GM12878 (cell line): ENCODE measurements at regions not wholly inside any gene's neighbourhood (a gene's known extent, or its start where the extent isn't known, plus 50 kb on each side); places are given as distances from the start of the nearest gene placed in this dataset.

Experiments used
- ATAC-seq: fragments of 200-7000 bp; cut with Tn5 transposase; 3 replicates; pipeline ENCODE4 v1.9.1; 2020; ENCODE audit warnings: mild to moderate bottlenecking, moderate library complexity
- BruUV-seq: library from RNA; stranded (reverse); fragments of 400-500 nt; replicated peaks from 2 replicates; lab custom pipeline; 2021; lab: Mats Ljungman, UMichigan
- CTCF ChIA-PET: fragments of 300-600 bp; sonication (Branson Sonifier 250); formaldehyde crosslinking; extraction: SDS; loops from one replicate; lab custom pipeline; 2021; ENCODE audit warnings: inconsistent platforms; lab: Yijun Ruan, JAX
- POLR2A ChIA-PET: fragments of 350-600 bp; formaldehyde crosslinking; extraction: SDS; loops from one replicate; lab custom pipeline; 2021; ENCODE audit warnings: inconsistent platforms; lab: Charles Lee
- RAD21 ChIA-PET: fragments of 300-600 bp; sonication (Branson Sonifier 250); formaldehyde crosslinking; loops from one replicate; lab custom pipeline; 2023; ENCODE audit warnings: antibody characterized with exemption; ENCODE audit not compliant: unreplicated experiment; lab: Charles Lee
- SMC1A ChIA-PET: fragments of 300-600 bp; sonication (Branson Sonifier 250); formaldehyde crosslinking; loops from one replicate; lab custom pipeline; 2023; ENCODE audit not compliant: unreplicated experiment, uncharacterized antibody; lab: Charles Lee
- DNase-seq: peaks from one replicate; pipeline ENCODE4 v3.0.0-alpha.2; 2011; ENCODE audit warnings: low read depth, low spot score
- FAIRE-seq: peaks from 3 replicates; lab custom pipeline; 2011; peaks lifted over from hg19 to GRCh38; lab: Jason Lieb, UNC
- H2AFZ ChIP-seq: 2 replicates; pipeline ENCODE4 v1.6.0; 2011; ENCODE audit warnings: low read depth, low read length, control low read depth; ENCODE audit not compliant: control insufficient read depth
- H3K27ac ChIP-seq: 2 replicates; pipeline ENCODE4 v1.5.1; 2011; ENCODE audit warnings: control low read depth; ENCODE audit not compliant: control insufficient read depth, insufficient read depth
- H3K27me3 ChIP-seq, 2 experiments: replicated peaks in 1 of 2; 2 replicates each; pipeline versions ENCODE4 v1.6.0 to v1.6.1; 2011; ENCODE audit warnings: low read length in 1 of 2; ENCODE audit not compliant: control insufficient read depth in 2 of 2, insufficient read depth in 2 of 2
- H3K36me3 ChIP-seq, 2 experiments: 2 replicates each; pipeline ENCODE4 v1.5.1; 2011; ENCODE audit warnings: low read length in 1 of 2; ENCODE audit not compliant: control insufficient read depth in 2 of 2, insufficient read depth in 2 of 2
- H3K4me1 ChIP-seq: 2 replicates; pipeline ENCODE4 v1.6.1; 2011; ENCODE audit warnings: mild to moderate bottlenecking, low read length, moderate library complexity, mixed read lengths; ENCODE audit not compliant: control insufficient read depth, insufficient read depth
- H3K4me2 ChIP-seq: 2 replicates; pipeline ENCODE4 v1.6.0; 2011; ENCODE audit warnings: control low read depth; ENCODE audit not compliant: control insufficient read depth, insufficient read depth
- H3K4me3 ChIP-seq: fragments of 200-600 bp; sonication (generic); 2 replicates; pipeline ENCODE4 v1.5.1; 2016
- H3K79me2 ChIP-seq: 2 replicates; pipeline ENCODE4 v1.6.0; 2011; ENCODE audit warnings: low read length; ENCODE audit not compliant: control insufficient read depth, insufficient read depth
- H3K9ac ChIP-seq: 2 replicates; pipeline ENCODE4 v1.8.0; 2011; ENCODE audit warnings: low read length, control low read depth, mixed read lengths; ENCODE audit not compliant: control insufficient read depth, insufficient read depth
- H3K9me3 ChIP-seq: replicated peaks from 3 replicates; pipeline ENCODE4 v1.5.1; 2011; ENCODE audit warnings: mild to moderate bottlenecking, low read length; ENCODE audit not compliant: control insufficient read depth, insufficient read depth
- H4K20me1 ChIP-seq: 2 replicates; pipeline ENCODE4 v1.6.0; 2011; ENCODE audit not compliant: control insufficient read depth, insufficient read depth
- CBFB ChIP-seq: IDR thresholded peaks from 2 replicates; pipeline ENCODE4 v1.6.1; 2016; ENCODE audit warnings: antibody characterized with exemption, low read depth
- JUNB ChIP-seq: IDR thresholded peaks from 2 replicates; pipeline ENCODE4 v1.6.1; 2016; ENCODE audit warnings: antibody characterized with exemption, mild to moderate bottlenecking
- NFIC ChIP-seq: IDR thresholded peaks from 2 replicates; pipeline ENCODE4 v1.6.1; 2012; ENCODE audit warnings: low read depth, mild to moderate bottlenecking, inconsistent platforms, low read length, moderate library complexity
- REST ChIP-seq: IDR thresholded peaks from 2 replicates; pipeline ENCODE4 v1.6.1; 2012; ENCODE audit warnings: mild to moderate bottlenecking, low read depth, low read length
- SREBF1 ChIP-seq: IDR thresholded peaks from 2 replicates; pipeline ENCODE4 v1.6.1; 2012; ENCODE audit warnings: mild to moderate bottlenecking, low read length
- TBL1XR1 ChIP-seq: IDR thresholded peaks from 2 replicates; pipeline ENCODE4 v1.6.1; 2012; ENCODE audit warnings: low read depth, low read length, improper control_type of control experiment
- ZNF592 ChIP-seq: fragments of 450-650 bp; IDR thresholded peaks from 2 replicates; pipeline ENCODE4 v1.6.1; 2017; ENCODE audit warnings: mild to moderate bottlenecking, moderate library complexity
- WGBS: methylation state at CpG from one replicate; pipeline ENCODE4 v1.1.6; 2016; ENCODE audit warnings: low lambda C conversion rate; ENCODE audit not compliant: insufficient replicate concordance, insufficient coverage; ENCODE audit errors: missing lambda C conversion rate; 5-methylcytosine and 5-hydroxymethylcytosine counted together
- in situ Hi-C: fragments of 300-500 bp; cut with MboI; formaldehyde crosslinking; loops from 9 replicates; pipeline ENCODE4 v1.14.3; 2018; ENCODE audit warnings: mixed read lengths
- intact Hi-C: fragments of 100-400 bp; cut with micrococcal nuclease; formaldehyde crosslinking; loops from one replicate; pipeline ENCODE4 v1.14.2; 2022; ENCODE audit not compliant: unreplicated experiment
- TF ChIP-seq, protein P1 (sequence below): fragments of 450-650 bp; IDR thresholded peaks from 2 replicates; pipeline ENCODE4 v1.6.1; 2014; ENCODE audit warnings: mild to moderate bottlenecking

DNA sequence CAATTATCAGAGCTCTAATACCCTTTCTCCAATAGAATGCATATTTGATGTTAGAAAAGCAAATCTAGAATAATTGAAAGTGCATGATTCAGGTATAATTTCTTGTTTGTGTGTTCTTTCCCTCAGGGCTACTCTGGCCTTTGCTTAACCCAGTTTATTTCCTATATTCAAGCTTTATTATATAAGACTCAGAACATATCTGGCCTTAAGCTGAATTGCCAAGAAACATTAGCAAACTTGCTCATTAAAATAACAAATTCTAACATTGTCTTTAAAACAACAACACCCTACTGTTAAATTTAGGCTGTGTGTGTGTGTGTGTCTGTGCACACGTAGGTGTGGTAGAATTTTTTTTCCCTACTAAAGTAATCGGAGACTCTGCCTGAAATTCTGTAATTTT is 426.5 kb downstream of the UTRN start (continued):
- no peak for TF ChIP-seq ZNF592
- no peak for TF ChIP-seq REST
- TF ChIP-seq TBL1XR1 = no peak
- TF ChIP-seq SREBF1 = no peak

- ATAC-seq (no peak), DNase-seq (no peak), FAIRE-seq (no peak)
- CTCF ChIA-PET = interaction anchor here (1.2 to 1.4 kb wide), 2 partner anchors 10 to 220 kb away, joined by 3 to 5 read pairs; no protein-coding TSS in a partner anchor
- Histone ChIP-seq H3K27me3 (no peaks in the 10 kb centered on the region), H3K36me3 (no peaks in the 10 kb centered on the region; a peak in 2 of 4 replicates), H4K20me1 (no peaks in the 10 kb centered on the region), H3K9ac (no peak overlapping the region), H3K79me2 (no peaks in the 10 kb centered on the region), H3K4me2 (no peak overlapping the region), H3K9me3 (no peaks in the 10 kb centered on the region), H3K4me1 (0 out of 2 replicates have a peak, but pooled peaks cover 4% of the 10 kb centered on the region), H2AFZ (no peak overlapping the region), H3K27ac (no peak overlapping the region), H3K4me3 (no peak overlapping the region)
- TF ChIP-seq NFIC (no peak), JUNB (no peak), CBFB (no peak)
- TF ChIP-seq, protein P1, sequence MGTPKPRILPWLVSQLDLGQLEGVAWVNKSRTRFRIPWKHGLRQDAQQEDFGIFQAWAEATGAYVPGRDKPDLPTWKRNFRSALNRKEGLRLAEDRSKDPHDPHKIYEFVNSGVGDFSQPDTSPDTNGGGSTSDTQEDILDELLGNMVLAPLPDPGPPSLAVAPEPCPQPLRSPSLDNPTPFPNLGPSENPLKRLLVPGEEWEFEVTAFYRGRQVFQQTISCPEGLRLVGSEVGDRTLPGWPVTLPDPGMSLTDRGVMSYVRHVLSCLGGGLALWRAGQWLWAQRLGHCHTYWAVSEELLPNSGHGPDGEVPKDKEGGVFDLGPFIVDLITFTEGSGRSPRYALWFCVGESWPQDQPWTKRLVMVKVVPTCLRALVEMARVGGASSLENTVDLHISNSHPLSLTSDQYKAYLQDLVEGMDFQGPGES = no peak
- in situ Hi-C loops = no loop called here
- SMC1A ChIA-PET = interaction anchor here (1.3 to 1.5 kb wide), 2 partner anchors 66 to 130 kb away, joined by 3 to 4 read pairs; no protein-coding TSS in a partner anchor
- intact Hi-C loops = no loop called here
- RAD21 ChIA-PET = no interaction called here
- no TSS peak for BruUV-seq
- 40% methylated on average over 1 of the region's 1 CpG for WGBS
- POLR2A ChIA-PET = interaction anchor here (0.7 kb wide), 1 partner anchor 241 kb away, joined by 3 read pairs; no protein-coding TSS in a partner anchor
Measured at GRCh38 chr6:144712541-144712940, 427.4 kb downstream of the UTRN start.
